ENCODE measurements at regions not wholly inside any gene's neighbourhood (a gene's known extent, or its start where the extent isn't known, plus 50 kb on each side); places are given as distances from the start of the nearest gene placed in this dataset.

DNA sequence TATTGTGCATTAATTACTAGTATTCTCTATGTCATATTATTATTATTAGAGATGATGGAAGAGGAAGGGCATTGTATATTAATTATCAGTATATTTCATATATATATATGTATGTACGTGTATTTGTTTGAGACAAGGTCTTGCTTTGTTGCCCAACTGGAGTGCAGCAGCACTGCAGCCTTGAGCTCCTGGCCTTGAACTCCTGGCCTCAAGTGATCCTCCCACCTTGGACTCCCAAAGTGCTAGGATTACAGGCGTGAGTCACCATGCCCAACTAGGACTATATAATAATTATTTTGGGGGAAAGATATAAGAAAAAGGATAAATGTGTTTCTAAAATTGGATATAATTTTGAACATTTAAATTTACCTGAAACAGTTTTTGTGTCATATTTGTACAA, 63.2 kb upstream of the USP24 start:
- no peak overlapping the region for H3K27ac ChIP-seq (ENCODE audit: extremely low read length, insufficient read depth, low read length)
- H3K9me3 ChIP-seq (ENCODE audit: low read length), result no peaks in the 10 kb centered on the region
- in situ Hi-C loops (cut with HindIII; ENCODE audit: extremely low pct_ligation_motif_present, low pct_unique_long_range_greater_than_20kb) (loop anchor here (5.0 kb wide), 1 partner anchor 136 kb away; no protein-coding TSS in a partner anchor), intact Hi-C loops (cut with micrococcal nuclease; ENCODE audit: unreplicated experiment) (loop anchor here (10.0 kb wide), 1 partner anchor 204 kb away; no protein-coding TSS in a partner anchor)
- H3K79me2 ChIP-seq (ENCODE audit: insufficient read depth, low read length), result no peaks in the 10 kb centered on the region
- no peaks in the 10 kb centered on the region for H3K27me3 ChIP-seq (ENCODE audit: control insufficient read depth in 1 of 2, insufficient read depth in 2 of 2, low read length in 2 of 2)
- ChIA-PET CTCF (ENCODE audit: low intra/inter-chr PET ratio, low total read pairs) (interaction anchor here (3.4 kb wide), 1 partner anchor 138 kb away, joined by 46 read pairs; no protein-coding TSS in a partner anchor), POLR2A (no interaction called here)
- no peaks in the 10 kb centered on the region for H3K36me3 ChIP-seq (replicated peaks in 1 of 2; ENCODE audit: control insufficient read depth in 1 of 2, insufficient read depth in 2 of 2, low read length in 2 of 2)
- no peak overlapping the region for H3K4me3 ChIP-seq (replicated peaks in 1 of 3; ENCODE audit: insufficient read depth in 1 of 3, low read depth in 2 of 3, low read length in 3 of 3)
- no peak overlapping the region for H3K4me2 ChIP-seq (ENCODE audit: low read depth, low read length)
- 2% methylated on average over 2 of the region's 2 CpGs for WGBS (ENCODE audit: low lambda C conversion rate)
- no peaks in the 10 kb centered on the region for H4K20me1 ChIP-seq (ENCODE audit: insufficient read depth, low read length)
- DNase-seq (ENCODE audit: low spot score) (peak; percentile 27), ATAC-seq (no peak), FAIRE-seq (no peak)
- BruUV-seq (replicated peaks), result no TSS peak
- no peak overlapping the region for H2AFZ ChIP-seq (ENCODE audit: low read length)
- no peak overlapping the region for H3K9ac ChIP-seq (ENCODE audit: insufficient read depth, low read depth, low read length)
- peaks cover 41% of the 10 kb centered on the region for H3K4me1 ChIP-seq (ENCODE audit: insufficient read depth, low read length)
- TF ChIP-seq, protein P1, sequence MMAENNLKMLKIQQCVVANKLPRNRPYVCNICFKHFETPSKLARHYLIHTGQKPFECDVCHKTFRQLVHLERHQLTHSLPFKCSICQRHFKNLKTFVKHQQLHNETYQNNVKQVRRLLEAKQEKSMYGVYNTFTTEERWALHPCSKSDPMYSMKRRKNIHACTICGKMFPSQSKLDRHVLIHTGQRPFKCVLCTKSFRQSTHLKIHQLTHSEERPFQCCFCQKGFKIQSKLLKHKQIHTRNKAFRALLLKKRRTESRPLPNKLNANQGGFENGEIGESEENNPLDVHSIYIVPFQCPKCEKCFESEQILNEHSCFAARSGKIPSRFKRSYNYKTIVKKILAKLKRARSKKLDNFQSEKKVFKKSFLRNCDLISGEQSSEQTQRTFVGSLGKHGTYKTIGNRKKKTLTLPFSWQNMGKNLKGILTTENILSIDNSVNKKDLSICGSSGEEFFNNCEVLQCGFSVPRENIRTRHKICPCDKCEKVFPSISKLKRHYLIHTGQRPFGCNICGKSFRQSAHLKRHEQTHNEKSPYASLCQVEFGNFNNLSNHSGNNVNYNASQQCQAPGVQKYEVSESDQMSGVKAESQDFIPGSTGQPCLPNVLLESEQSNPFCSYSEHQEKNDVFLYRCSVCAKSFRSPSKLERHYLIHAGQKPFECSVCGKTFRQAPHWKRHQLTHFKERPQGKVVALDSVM (CRISPR knock-in tag; IDR thresholded peaks at IDR 0.05), result peak; percentile 63; the same call in 1 of the 2 replicates
- TF ChIP-seq NR2C2 (CRISPR knock-in tag; IDR thresholded peaks at IDR 0.05; ENCODE audit: borderline replicate concordance), result 0 out of 2 replicates have a peak, but pooled peaks have one; percentile 17
- TF ChIP-seq ZNF343 (CRISPR knock-in tag; IDR thresholded peaks at IDR 0.05), result no peak
- TF ChIP-seq, protein P2, sequence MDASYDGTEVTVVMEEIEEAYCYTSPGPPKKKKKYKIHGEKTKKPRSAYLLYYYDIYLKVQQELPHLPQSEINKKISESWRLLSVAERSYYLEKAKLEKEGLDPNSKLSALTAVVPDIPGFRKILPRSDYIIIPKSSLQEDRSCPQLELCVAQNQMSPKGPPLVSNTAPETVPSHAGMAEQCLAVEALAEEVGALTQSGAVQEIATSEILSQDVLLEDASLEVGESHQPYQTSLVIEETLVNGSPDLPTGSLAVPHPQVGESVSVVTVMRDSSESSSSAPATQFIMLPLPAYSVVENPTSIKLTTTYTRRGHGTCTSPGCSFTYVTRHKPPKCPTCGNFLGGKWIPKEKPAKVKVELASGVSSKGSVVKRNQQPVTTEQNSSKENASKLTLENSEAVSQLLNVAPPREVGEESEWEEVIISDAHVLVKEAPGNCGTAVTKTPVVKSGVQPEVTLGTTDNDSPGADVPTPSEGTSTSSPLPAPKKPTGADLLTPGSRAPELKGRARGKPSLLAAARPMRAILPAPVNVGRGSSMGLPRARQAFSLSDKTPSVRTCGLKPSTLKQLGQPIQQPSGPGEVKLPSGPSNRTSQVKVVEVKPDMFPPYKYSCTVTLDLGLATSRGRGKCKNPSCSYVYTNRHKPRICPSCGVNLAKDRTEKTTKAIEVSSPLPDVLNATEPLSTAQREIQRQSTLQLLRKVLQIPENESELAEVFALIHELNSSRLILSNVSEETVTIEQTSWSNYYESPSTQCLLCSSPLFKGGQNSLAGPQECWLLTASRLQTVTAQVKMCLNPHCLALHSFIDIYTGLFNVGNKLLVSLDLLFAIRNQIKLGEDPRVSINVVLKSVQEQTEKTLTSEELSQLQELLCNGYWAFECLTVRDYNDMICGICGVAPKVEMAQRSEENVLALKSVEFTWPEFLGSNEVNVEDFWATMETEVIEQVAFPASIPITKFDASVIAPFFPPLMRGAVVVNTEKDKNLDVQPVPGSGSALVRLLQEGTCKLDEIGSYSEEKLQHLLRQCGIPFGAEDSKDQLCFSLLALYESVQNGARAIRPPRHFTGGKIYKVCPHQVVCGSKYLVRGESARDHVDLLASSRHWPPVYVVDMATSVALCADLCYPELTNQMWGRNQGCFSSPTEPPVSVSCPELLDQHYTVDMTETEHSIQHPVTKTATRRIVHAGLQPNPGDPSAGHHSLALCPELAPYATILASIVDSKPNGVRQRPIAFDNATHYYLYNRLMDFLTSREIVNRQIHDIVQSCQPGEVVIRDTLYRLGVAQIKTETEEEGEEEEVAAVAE (CRISPR knock-in tag; IDR thresholded peaks at IDR 0.05; ENCODE audit: borderline replicate concordance), result no peak
- TF ChIP-seq ZNF558 (CRISPR knock-in tag; IDR thresholded peaks at IDR 0.05; ENCODE audit: borderline replicate concordance), result no peak
- TF ChIP-seq CEBPB (IDR thresholded peaks at IDR 0.05; ENCODE audit: borderline replicate concordance, low read depth, low read length), result peak; percentile 22; the same call in 1 of the 2 replicates
- peak; percentile 50; the same call in 1 of the 2 replicates for TF ChIP-seq NR2F6 (IDR thresholded peaks at IDR 0.05)
- 0 out of 2 replicates have a peak, but pooled peaks have one; percentile 33 for TF ChIP-seq NR2F6 (CRISPR knock-in tag; IDR thresholded peaks at IDR 0.05)
- peak; percentile 62 for TF ChIP-seq HNF4A (CRISPR knock-in tag; IDR thresholded peaks at IDR 0.05)
- peak in 1 of 2 experiments; percentile 21; a peak in 1 of 4 replicates for TF ChIP-seq EP300 (IDR thresholded peaks at IDR 0.05; ENCODE audit: low read depth in 2 of 2, low read length in 2 of 2)
- no peak for TF ChIP-seq EP300 (CRISPR knock-in tag; IDR thresholded peaks at IDR 0.05; ENCODE audit: borderline replicate concordance)
- TF ChIP-seq KAT8 (CRISPR knock-in tag; IDR thresholded peaks at IDR 0.05), result no peak
- TF ChIP-seq FOSL2 (CRISPR knock-in tag; IDR thresholded peaks at IDR 0.05), result peak; percentile 77
- peak in 1 of 2 experiments; percentile 83; a peak in 3 of 4 replicates for TF ChIP-seq NR2F1 (CRISPR knock-in tag; IDR thresholded peaks at IDR 0.05)
- no peak for TF ChIP-seq KDM5B (CRISPR knock-in tag; IDR thresholded peaks at IDR 0.05; ENCODE audit: borderline replicate concordance)
